ENCODE measurements at regions not wholly inside any gene's neighbourhood (a gene's known extent, or its start where the extent isn't known, plus 50 kb on each side); places are given as distances from the start of the nearest gene placed in this dataset.

GRCh38 chr3:38984731-38985130 lies 67.0 kb downstream of the SCN11A start:
- Histone ChIP-seq H2AFZ (ENCODE audit: low read depth) (no peak overlapping the region), H3K4me3 (IDR thresholded peaks at IDR 0.05; ENCODE audit: insufficient read depth, low read depth, low read length) (no peak overlapping the region), H3K27me3 (ENCODE audit: insufficient read depth, low read depth) (no peaks in the 10 kb centered on the region), H3K9ac (no peak overlapping the region), H3K79me2 (ENCODE audit: insufficient read depth, low read depth) (no peaks in the 10 kb centered on the region), H3K27ac (no peak overlapping the region), H3K4me1 (ENCODE audit: low read depth, poor library complexity, severe bottlenecking) (no peaks in the 10 kb centered on the region), H3K4me2 (no peak overlapping the region), H3K36me3 (ENCODE audit: insufficient read depth) (no peaks in the 10 kb centered on the region), H4K20me1 (ENCODE audit: insufficient read depth) (no peaks in the 10 kb centered on the region)
- TF ChIP-seq CTCF (conservative IDR thresholded peaks at IDR 0.05; ENCODE audit: low read depth, low read length) = no peak

GRCh38 chr3:38984110-38984509 lies 67.6 kb downstream of the SCN11A start:
- H2AFZ ChIP-seq (ENCODE audit: low read depth) = no peak overlapping the region
- no peaks in the 10 kb centered on the region for H3K27me3 ChIP-seq (ENCODE audit: insufficient read depth, low read depth)
- H3K79me2 ChIP-seq (ENCODE audit: insufficient read depth, low read depth) = no peaks in the 10 kb centered on the region
- no peak overlapping the region for H3K9ac ChIP-seq
- no peak for TF ChIP-seq CTCF (conservative IDR thresholded peaks at IDR 0.05; ENCODE audit: low read depth, low read length)
- H3K36me3 ChIP-seq (ENCODE audit: insufficient read depth) = no peaks in the 10 kb centered on the region
- no peak overlapping the region for H3K27ac ChIP-seq
- H4K20me1 ChIP-seq (ENCODE audit: insufficient read depth) = no peaks in the 10 kb centered on the region
- H3K4me3 ChIP-seq (IDR thresholded peaks at IDR 0.05; ENCODE audit: insufficient read depth, low read depth, low read length) = no peak overlapping the region
- H3K4me1 ChIP-seq (ENCODE audit: low read depth, poor library complexity, severe bottlenecking) = no peaks in the 10 kb centered on the region
- no peak overlapping the region for H3K4me2 ChIP-seq

- no peak for TF ChIP-seq CTCF (conservative IDR thresholded peaks at IDR 0.05; ENCODE audit: low read depth, low read length)
- Histone ChIP-seq H3K9ac (no peak overlapping the region), H3K4me1 (ENCODE audit: low read depth, poor library complexity, severe bottlenecking) (no peaks in the 10 kb centered on the region), H3K4me3 (IDR thresholded peaks at IDR 0.05; ENCODE audit: insufficient read depth, low read depth, low read length) (no peak overlapping the region), H3K27ac (no peak overlapping the region), H3K27me3 (ENCODE audit: insufficient read depth, low read depth) (no peaks in the 10 kb centered on the region), H2AFZ (ENCODE audit: low read depth) (no peak overlapping the region), H4K20me1 (ENCODE audit: insufficient read depth) (no peaks in the 10 kb centered on the region), H3K79me2 (ENCODE audit: insufficient read depth, low read depth) (no peaks in the 10 kb centered on the region), H3K4me2 (no peak overlapping the region), H3K36me3 (ENCODE audit: insufficient read depth) (no peaks in the 10 kb centered on the region)
These were observed 70.8 kb downstream of the SCN11A start for GRCh38 chr3:38980938-38981337.

- Histone ChIP-seq H3K9ac (no peak overlapping the region), H3K4me1 (ENCODE audit: low read depth, poor library complexity, severe bottlenecking) (no peaks in the 10 kb centered on the region), H3K4me3 (IDR thresholded peaks at IDR 0.05; ENCODE audit: insufficient read depth, low read depth, low read length) (no peak overlapping the region), H3K36me3 (ENCODE audit: insufficient read depth) (no peaks in the 10 kb centered on the region), H2AFZ (ENCODE audit: low read depth) (no peak overlapping the region), H3K27me3 (ENCODE audit: insufficient read depth, low read depth) (no peaks in the 10 kb centered on the region), H3K79me2 (ENCODE audit: insufficient read depth, low read depth) (no peaks in the 10 kb centered on the region), H4K20me1 (ENCODE audit: insufficient read depth) (no peaks in the 10 kb centered on the region), H3K4me2 (no peak overlapping the region), H3K27ac (no peak overlapping the region)
- TF ChIP-seq CTCF (conservative IDR thresholded peaks at IDR 0.05; ENCODE audit: low read depth, low read length) = no peak
These were observed 73.0 kb downstream of the SCN11A start for GRCh38 chr3:38978729-38979128.
